GM20000 (cell line): ENCODE measurements at regions not wholly inside any gene's neighbourhood (a gene's known extent, or its start where the extent isn't known, plus 50 kb on each side); places are given as distances from the start of the nearest gene placed in this dataset.
"Not testable (repeated sequence)": the region's sequence is repeated elsewhere in the genome, so short reads cannot be mapped to it uniquely, and the experiment has no call there.

ENCODE experiments used
- DNase-seq: peaks from one replicate; pipeline ENCODE4 v3.0.0; 2012; ENCODE audit warnings: low spot score
- CTCF ChIP-seq: IDR thresholded peaks from 2 replicates; pipeline ENCODE4 v1.5.1; 2012; ENCODE audit warnings: mild to moderate bottlenecking, control low read depth; ENCODE audit errors: extremely low read depth, missing control alignments

GRCh38 chr5:174581894-174582293, 142.5 kb upstream of the MSX2 start:
- DNase-seq: no peak
- TF ChIP-seq CTCF: no peak

DNA sequence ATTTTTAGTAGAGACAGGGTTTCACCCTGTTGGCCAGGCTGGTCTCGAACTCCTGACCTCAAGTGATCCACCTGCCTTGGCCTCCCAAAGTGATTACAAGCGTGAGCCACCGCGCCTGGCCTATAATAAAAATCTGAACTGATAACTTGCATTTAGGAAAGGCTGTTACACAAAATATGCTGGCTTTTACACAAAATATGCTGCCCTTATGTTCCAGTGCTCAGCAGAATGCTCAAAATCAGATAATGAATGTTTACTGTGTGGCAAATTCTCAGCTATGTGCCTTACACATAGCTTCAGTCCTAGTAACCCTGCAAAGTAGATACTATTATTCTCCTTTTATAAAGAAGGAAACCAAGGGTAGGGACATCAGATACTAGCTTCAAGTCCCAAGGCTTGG, 141.3 kb upstream of the MSX2 start:
- no peak for TF ChIP-seq CTCF
- no peak for DNase-seq

DNA sequence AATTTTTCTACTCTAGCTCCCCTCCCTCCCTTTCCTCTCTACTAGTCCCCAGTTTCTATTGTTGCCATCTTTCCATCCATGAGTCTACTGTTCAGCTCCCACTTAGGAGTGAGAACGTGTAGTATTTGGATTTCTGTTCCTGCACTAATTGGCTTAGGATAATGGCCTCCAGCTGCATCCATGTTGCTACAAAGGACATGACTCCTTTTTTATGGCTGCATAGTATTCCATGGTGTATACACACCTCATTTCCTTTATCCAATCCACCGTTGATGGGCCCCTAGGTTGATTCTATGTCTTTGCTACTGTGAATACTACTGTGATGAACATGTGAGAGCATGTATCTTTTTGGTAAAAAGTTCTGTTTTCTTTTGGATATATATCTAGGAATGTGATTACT, 138.9 kb upstream of the MSX2 start:
- TF ChIP-seq CTCF: no peak
- no peak for DNase-seq

DNA sequence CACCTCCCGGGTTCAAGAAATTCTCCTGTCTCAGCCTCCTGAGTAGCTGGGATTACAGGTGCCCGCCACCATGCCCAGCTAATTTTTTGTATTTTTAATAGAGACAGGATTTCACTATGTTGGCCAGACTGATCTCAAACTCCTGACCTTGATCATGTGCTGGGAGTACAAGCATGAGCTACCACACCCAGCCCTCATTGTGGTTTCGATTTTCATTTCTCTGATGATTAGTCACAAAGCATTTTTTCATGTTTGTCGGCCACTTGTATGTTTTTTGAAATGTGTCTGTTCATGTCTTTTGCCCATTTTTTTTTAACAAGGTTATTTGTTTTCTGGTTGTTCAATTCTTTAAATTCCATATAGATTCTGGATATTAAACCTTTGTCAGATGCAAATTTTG, 138.2 kb upstream of the MSX2 start:
- not testable (repeated sequence) for DNase-seq

- TF ChIP-seq CTCF: no peak
- DNase-seq: no peak
Observed at GRCh38 chr5:174589011-174589410, 135.4 kb upstream of the MSX2 start.

DNA sequence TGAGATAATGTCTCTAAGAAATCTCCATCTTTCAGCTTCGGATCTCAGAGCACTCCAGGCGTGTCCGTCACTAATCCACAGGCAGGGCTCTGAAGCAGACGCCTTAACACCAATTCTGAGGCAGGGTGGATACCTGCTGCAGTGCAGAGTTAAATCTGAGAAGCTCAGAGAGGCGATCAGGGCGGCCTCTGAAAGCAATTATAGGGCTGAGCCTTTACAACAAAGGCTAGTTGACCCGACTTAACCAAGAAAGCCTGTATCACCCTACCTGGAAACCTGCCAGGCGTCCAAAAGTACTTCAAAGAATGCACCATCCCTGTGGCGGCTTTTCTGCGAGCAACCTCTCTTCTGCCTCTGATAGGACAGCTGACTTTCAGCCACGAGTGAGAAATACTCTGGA, 134.8 kb upstream of the MSX2 start:
- no peak for DNase-seq
- no peak for TF ChIP-seq CTCF

DNA sequence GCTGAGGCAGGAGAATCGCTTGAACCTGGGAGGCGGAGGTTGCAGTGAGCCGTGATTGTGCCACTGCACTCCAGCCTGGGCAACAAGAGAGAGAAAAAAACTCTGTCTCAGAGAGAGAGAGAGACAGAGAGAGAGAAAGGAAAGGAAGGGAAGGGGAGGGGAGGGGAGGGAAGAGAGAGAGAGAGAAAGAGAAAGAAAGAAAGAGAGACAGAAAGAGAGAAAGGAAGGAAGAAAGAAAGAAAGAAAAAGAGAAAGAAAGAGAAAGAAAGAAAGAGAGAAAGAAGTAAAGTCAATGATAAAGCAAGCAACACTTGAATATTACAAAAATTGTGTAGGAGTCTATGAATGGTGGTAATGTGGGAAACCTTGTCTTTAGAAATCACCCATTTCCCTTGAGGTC, 133.6 kb upstream of the MSX2 start:
- no peak for DNase-seq
- no peak for TF ChIP-seq CTCF

DNA sequence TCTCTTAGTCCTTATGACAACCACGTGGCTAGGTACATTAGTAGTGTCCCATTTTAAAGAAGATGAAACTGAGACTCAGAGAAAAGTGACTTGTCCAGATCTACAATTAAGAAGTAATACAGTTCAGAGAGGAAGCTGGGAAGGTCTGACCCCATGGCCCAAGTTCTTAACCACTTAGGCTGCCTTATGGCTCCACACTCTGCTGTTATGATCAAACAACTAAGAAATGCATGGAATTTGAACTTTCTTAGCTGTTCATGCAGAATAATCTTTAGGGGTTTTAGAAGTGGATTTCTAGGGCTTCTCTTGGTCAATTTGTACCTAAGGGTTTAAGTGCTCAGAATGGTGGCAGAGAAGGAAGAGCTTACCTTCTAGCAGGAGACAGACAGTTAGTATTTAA, 128.0 kb upstream of the MSX2 start:
- no peak for DNase-seq
- no peak for TF ChIP-seq CTCF
